Activated CD4-positive, alpha-beta T cell treated with anti-CD3 and anti-CD28 coated beads, Interleukin-2, amount 50 U/mL, for 16 hours (primary cell): ENCODE measurements at regions not wholly inside any gene's neighbourhood (a gene's known extent, or its start where the extent isn't known, plus 50 kb on each side); places are given as distances from the start of the nearest gene placed in this dataset.
"Not testable (repeated sequence)": the region's sequence is repeated elsewhere in the genome, so short reads cannot be mapped to it uniquely, and the experiment has no call there.

Source experiments
- DNase-seq: peaks from one replicate; pipeline ENCODE4 v3.0.0-alpha.2; 2020

DNA sequence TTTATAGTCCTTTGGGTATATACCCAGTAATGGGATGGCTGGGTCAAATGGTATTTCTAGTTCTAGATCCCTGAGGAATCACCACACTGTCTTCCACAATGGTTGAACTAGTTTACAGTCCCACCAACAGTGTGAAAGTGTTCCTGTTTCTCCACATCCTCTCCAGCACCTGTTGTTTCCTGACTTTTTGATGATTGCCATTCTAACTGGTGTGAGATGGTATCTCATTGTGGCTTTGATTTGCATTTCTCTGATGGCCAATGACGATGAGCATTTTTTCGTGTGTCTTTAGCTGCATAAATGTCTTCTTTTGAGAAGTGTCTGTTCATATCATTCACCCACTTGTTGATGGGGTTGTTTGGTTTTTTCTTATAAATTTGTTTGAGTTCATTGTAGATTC lies 612.5 kb upstream of the SGCD start:
- not testable (repeated sequence) for DNase-seq

DNA sequence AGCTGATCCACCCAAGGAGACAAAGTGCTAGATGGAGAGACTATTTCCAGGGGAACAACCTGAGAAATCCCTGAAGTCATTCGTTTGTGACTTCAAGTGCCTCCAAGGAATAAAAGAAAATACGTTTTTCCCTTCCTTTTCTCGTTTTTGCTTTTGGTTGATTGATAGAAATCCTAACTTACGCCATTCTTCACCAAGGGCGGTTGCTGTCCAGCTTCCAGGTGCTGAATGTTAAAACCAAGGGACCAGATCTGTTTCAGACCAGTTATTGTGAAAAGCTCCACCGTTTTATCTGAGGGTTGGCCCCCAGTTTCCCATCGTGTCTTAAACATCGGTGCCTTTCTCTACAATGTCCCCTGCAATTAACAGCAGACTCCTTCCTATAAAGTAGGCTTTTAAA lies 600.7 kb upstream of the SGCD start:
- DNase-seq: no peak

DNA sequence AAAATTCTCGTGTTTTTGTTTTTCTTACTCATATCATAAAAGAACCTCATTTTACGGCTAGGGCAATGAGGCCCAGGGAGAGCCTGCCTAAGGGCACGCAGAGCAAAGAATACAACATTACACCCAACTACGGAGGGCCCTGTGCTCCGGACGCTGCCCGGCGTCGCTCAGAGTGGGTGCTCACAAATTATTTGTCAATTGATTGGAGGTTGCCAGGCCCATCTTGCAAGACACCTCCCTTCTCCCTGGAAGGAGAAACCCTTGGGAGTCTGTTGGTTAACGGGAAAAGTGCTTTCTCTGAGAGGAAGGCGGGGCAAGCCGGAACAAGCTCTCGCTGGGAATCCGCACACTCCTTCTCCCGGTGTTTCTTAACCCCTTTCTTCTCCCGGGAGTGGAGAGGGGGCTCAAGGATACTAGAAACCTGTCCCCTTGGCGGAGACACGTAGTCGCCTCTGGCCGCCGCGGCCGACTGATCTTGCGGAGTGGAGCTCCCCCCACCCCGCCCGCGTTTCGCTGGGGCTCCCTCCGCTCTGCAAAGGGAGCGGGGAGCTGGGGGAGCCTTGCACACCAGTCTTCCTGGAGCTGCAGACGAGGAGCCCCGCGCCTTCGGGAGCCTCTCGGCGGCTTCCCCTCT lies 599.3 kb upstream of the SGCD start:
- no peak for DNase-seq

DNA sequence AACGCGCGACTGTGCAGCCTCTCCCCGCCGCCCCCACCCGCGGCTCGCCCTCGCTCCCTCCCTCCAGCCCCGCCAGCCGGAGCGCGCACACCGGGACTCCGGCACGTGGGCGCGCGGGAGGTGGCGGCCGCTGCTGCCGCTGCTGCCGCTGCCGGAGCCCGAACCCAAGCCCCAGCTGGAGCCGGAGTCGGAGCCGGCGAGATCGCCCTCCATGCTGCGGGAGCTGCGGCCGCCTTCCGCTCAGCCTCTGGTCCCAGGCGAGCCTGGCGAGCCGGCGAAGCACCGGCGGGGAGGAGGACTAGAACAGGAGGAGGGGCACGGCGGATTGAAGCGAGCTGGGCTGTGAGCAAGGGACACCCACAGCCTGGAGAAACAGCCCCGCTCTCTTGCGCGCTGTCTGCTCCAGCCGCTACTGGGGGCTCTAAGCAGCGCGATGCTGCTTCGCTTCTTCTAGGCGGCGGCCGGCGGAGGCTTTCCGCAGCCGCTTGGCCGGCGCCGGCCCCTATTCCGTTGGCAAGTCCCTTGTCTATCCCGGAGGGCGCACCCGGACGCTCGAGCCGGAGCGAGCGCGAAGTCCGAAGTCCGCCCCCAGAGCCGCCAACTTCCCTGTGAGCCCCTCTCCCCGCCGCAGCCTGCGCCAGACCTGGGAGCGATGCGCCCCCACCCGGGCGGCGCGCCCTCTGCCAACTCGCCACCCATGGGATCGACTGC lies 598.7 kb upstream of the SGCD start:
- no peak for DNase-seq

DNA sequence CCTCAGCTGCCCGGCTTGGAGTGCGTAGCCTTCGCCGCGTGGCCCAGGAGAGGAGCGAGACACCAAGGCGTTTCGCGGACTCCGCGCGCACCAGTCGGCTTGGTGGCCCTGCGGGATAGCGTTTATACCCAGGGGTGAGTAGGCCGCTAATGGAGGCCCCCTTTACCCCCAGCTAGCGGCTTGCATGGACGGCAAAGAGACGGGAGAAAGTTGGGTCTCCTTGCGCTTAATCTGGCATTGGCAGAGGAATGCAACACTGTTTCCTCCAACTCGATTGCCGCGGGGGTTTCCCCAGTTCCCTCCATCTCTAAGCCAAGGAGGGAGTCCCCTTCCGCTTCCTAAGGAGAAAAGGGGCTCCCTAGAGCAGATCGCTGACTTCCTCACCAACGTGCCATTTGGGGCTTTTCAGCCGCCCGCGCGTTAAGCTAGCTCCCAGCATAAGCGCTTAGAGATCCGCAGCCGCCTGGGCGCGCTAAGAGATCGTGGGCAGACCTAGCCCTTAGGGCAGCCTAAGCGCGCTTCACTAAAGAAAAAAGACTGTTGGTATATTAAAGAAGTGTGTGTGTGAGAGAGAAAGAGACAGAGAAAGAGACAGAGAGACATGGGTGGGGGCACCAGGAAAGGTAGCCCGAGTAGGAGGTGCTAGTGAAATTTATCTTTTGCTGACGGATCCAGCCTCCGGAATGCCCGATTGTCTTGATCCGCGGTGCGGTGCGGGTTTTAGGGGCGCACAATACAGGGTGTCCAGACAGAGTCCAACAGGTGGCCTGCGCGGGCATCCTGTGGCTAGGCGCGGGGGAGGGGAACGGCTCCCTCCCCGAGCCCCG lies 597.9 kb upstream of the SGCD start:
- DNase-seq: no peak

DNA sequence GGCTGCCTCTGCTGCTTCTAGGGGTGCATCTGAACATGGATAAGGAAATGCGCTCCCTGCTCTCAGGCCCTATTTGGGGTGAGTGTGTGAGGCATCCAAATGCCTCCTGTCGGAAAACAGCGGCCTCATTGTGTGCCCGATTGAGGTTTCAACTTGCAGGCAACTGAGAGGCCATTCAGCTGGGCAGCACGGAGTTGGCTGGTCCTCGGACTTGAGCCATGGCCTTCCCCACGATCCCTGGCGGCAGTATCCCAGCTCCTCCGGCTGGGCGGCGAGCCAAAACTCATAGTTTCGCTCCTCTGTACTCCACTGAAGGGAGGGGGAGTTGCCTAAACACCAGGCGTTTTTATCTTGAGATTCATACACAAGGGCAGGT lies 597.3 kb upstream of the SGCD start:
- DNase-seq: no peak

DNA sequence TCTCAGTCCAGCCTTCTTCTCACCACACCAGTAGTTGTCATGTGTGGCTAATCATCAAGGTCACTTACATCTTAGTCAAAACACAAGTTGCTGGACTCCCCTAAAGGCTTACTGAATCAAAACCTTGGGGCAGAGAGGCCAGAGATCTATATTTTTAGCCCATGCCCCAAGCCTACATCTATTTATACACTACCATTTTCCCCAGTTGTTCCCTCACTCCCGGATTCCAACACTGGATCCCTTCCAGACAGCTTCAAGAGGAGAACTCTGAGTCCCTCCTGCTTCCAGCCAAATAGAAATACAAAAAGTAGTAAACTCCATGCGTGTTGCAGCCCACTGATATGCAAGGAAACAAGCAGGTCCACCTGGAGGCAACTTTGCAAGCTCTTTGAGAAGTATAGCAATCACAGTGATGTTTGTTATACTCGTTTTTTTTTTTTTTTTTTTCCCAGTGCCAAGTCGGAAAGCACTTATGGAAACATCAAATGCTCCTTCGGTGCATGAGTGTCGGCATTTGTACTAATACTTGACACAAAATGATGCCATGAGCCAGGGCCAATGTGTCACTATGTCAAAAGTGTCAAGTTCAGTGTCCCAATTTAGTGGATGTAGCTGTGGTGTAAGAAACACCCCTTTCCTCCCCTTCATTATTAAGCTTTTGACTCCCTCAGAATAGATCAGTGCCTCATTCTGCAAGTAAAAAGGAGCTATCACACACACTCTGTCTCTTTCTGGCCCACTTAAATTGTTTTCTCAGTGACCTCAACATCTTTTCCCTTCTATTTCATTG lies 594.2 kb upstream of the SGCD start:
- DNase-seq: no peak

DNA sequence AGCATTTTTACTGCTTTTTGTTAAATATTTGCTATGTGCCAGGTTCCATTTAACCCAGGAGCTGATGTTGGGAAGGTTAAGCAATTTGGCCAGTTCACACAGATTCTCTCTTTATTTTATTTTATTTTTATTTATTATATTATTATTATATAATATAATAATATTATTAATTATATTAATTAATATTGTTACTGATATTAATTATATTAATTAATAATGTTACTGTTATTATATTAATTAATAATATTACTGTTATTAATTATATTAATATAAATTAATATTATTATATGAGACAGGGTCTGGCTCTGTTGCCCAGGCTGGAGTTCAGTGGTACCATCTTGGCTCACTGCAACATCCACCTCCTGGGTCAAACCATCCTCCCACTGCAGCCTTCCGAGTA lies 593.0 kb upstream of the SGCD start:
- no peak for DNase-seq

DNA sequence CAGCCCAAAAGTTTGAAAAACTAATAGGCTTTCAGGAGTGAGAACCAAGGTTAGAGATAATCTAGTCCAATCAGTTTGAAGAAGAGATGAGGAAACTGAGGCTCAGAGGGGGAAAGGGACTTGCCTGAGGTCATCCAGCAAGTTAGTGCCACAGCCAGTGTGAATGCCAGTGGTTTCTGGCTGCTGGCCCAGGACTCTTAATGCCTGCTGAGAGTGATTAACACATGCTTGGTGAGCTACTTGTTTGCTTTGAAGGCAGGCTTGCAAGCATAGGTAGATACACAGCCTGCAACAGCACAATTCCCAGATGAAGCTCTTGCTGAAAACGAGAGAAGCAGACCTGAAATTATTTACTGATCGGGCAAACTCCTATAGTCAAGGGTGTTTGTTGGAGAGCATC lies 591.6 kb upstream of the SGCD start:
- DNase-seq: no peak

DNA sequence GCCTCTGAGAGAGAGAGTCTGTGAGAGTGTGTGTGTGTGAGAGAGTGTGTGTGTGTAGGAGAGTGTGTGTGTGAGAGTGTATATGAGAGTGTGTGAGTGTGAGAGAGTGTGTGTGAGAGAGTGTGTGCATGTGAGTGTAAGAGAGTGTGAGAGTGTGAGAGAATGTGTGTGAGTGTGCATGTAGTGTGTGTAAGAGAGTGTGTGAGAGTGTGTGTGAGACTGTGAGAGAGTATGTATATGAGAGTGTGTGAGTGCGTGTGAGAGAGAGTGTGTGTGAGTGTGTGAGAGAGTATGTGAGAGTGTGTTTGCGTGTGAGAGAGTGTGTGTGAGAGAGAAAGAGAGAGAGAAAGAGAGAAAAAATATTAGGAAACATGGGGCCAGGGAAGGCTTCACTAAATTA lies 588.3 kb upstream of the SGCD start:
- no peak for DNase-seq

DNA sequence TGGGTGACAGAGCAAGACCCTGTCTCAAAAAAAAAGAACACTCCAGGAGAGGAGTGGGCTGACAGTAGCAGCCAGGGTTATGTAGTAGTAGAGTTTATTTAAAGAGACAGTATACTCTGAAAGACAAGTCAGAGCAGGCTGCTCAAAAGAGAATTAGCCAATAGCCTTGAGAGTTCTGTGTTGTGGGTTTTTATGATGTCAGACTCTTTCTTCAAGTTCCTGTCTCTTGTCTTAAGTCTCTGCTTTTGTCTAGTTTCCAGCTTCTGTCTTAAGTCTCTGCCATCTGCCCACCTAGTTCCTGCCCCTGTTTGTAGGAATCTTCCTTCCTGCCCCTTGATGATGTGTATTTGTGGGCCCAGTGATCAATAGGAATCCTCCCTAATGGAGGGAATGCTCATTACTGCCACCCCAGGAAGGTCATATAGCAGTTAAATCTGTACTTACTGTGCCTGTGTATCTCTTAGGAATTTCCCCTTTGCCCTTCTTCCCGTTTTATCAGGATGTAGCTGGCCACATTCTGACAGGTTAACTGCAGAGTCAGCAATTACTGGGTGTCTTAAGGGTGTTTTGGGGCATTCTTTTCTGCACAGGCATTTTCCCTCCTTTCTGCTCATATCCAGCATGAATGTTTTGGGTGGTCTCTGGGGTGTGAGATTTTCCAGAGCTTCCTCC lies 580.5 kb upstream of the SGCD start:
- no peak for DNase-seq

DNA sequence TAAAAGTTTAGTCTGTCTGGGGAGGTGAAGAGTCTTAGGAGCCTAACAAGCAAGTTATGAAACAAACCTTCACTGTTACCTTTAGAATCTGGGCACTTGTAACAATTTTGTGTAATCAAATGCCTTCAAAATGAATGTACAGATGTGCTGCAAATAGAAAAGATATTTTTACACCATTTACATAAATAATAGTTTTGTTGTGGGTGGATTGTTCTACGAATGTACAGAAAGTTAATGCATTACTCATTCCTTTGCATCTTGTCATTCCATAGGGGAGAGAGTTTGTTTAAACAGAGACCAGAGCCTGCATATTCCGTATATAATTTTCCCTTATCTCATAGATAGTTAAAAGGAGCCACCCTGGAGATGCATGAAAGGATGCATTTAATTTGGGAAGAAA lies 576.9 kb upstream of the SGCD start:
- DNase-seq: no peak

DNA sequence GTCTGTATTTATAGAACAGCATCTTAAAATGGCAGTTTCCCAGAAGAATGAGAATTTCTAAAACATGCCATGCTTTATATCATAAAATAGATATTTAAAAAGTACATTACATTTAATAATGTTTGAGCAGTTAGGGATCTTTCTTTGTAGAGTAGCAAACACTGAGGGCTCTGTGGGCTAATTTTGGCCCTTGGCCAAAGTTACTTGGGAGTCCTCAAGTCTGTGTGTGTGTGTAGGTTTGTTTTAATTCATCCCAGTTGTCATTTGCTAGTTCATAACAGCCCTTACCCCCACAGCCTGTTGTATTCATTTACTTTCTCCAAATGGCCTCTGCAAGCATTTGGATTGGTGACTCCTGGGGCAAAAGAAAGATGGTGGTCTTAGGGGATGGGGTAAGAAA lies 576.4 kb upstream of the SGCD start:
- DNase-seq: no peak

DNA sequence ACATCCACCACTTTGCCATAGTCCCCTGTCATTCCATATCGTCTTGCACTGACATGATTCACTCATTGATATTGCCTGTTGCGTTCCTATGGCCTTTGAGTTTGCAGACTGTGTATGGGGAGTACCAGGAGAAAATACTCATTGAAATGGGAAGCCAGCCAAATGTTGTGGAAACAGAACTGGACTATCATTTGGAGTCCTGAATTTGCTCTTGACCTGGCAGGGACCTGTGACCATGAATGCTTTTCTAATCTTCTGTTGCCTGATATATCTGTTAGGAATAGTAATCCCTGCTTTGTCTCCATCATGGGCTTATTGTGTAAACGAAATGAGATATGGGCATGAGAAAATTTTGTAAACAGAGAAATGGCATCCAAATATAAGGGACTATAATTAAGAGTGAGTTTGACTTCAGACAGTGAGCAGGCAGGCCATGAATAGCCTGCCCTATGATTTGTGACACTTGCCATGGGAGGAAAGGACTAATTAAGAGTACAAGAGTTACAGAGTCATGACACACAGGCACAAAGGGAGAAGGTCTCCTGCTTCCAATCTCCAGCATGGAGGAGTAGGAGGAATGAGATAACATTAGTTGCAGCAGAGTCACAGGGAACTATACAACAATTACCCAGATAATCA lies 572.9 kb upstream of the SGCD start:
- no peak for DNase-seq

DNA sequence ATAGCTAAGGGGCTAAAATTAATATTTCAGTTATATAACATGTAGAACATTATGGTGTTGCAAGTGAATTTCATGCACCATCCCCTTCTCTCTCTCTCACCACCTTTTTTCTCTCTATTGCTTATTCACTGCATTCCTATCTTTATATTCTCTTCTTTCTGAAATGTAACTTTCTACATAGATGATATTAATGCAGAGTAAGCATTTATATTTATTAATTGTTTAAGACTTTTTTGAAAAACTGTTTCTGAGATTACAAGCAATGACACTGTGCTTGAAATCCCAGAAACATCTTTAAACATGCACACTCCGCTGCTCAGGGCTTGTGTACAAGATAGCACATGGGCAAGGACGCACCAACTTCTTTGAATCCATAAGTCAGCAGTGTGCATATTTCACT lies 567.7 kb upstream of the SGCD start:
- no peak for DNase-seq

DNA sequence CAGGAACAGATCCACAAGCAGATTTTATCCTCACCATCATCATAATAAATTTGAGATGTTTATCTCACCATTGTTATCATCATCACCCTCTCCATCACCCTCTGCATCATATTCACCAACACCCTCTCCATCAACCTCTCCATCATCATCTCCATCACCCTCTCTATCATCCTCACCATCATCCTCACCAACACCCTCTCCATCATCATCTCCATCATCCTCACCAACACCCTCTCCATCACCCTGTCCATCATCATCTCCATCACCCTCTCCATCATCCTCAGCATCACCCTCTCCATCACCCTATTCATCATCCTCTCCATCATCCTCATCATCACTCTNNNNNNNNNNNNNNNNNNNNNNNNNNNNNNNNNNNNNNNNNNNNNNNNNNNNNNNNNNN lies 567.0 kb upstream of the SGCD start:
- no peak for DNase-seq

DNA sequence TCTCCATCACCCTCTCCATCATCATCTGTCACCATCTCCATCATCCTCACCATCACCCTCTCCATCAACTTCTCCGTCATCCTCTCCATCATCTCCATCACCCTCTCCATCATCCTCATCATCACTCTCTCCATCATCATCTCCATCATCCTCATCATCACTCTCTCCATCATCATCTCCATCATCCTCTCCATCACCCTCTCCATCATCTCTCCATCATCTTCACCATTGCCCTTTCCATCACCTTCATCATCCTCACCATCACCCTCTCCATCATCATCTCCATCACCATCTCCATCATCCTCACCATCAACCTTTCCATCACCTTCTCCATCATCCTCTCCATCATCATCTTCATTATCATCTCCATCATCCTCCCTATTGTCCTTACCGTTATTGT lies 565.5 kb upstream of the SGCD start:
- DNase-seq: no peak

DNA sequence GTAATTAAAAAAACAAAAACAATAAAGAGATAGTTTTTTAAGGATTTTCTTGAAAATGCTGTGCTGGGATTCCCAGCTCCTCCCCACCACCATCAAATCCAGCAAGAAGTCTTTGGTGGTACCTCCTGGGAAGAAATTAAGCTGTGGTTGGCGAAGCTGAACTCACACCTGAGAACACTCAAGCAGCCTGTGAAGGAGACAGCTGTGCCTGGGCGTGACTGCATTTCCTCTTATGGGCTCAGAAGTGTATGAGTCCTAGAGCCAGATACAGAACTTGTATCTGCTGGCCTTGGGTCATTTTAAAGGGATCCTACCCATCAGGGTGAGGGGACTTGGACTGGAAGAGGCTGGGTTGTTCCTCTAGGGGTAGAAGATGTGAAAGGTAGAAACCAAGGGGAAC lies 561.2 kb upstream of the SGCD start:
- no peak for DNase-seq

DNA sequence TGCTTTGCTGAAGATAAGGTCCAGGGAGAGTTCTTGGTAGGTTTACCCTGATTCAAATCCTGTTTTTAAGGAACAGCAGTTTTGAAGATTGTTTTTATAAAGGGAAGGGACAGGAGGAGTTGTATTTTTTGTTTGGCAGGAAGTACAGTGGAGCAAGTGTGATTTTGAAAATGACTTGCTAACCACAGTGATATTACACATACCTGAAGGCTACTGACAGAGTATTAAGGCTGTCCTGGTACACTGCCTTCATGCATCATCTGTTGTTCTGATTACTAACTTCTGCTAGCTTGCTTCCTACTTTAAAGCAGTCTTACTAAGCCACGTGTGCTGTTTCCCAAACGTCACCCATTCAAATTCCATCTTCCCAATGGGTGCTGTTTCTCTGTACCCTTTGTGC lies 559.5 kb upstream of the SGCD start:
- DNase-seq: peak; percentile 8

DNA sequence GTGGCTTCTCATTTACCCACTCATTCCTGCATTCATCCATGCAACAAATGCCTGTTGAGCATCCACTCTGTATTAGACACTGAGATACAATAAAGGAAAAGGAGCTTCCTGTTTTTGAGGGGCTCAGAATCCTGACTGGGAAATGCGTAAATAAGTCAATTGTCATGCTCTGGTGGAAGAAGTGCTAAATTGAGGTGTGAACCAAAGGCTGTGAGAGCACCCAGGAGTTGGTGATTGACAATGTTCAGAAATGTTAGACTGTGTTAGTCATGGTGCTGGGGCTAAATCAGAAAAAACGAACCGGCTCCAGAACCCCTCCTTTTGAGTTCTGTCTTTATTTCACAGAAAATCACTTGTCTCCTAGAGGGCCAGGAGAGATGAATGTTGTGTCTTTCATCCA lies 558.6 kb upstream of the SGCD start:
- no peak for DNase-seq

DNA sequence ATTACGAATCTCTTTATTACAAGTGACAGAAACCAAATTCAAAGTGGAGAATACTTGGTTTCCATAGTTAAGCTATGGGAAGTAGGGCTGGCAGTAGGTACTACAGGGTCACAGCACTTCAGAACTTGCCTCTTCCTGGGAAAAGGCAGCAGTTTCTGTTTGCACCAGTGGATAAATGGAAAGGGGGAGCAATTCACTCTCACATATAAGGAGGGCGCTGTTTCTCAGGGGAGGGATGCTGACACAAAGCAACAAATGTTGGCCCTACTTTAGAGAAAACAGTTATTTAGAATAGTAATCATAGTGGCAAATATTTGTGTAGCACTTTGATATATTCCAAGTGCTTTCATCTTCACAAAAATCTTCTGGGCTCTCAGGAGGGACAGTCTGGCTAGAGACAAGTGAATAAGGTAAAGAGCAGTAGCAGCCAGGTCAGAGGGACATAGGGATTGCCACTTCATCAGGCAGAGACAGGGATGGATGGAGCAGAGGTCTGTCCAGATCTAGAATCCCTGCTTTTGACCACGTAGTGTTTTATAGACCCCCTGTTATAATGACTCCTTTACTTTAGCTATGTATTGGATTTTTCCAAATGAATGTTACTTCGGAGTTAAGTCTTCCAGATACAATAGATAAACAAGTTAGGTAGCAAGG lies 554.8 kb upstream of the SGCD start:
- no peak for DNase-seq

DNA sequence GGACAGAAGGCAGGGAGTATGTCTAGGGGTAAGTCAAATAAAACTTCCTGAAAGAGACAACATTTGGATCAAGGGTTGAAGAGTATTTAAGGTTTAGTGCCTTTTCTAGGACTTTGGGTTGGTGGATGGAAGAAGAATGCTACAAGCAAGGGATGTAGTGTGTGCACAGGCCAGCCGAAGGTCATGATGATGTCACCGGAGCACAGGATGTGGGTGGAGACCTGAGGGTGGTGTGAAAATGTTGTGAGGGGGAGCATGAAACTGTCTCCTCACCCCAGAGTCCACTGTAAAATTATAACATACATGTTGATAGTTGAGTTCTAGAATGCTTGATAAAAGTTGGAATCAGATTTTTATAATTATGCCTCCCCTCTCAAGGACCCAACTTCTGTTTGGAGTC lies 553.3 kb upstream of the SGCD start:
- DNase-seq: no peak
